ENCODE measurements at regions not wholly inside any gene's neighbourhood (a gene's known extent, or its start where the extent isn't known, plus 50 kb on each side); places are given as distances from the start of the nearest gene placed in this dataset.

DNA sequence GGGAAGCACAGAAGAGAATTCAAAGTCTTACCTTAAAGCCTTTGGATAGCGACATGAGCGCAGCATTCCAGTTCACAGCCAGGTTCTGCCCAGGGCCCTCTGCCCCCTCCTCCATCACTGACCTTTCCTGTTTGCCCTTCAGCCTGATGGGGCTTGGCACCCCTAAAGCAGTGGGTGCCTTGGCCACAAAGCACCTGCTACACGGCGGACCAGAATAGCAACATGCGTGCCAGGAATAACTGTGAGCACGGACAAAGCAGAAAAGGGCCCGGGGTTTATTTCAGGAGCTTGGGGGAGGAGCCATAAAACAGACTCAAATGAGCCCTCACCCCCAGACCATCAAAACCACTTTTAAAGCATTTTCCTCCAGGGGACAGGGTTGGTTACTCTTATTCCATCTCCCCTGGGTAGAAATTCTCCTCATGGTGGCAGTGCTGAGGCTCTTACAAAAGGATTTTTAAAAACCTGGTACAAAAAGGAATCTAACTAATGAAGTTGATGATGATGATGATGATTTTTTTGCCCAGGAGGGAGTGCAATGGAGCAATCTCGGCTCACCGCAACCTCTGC is 135.4 kb downstream of the KLF13 start:
- TF ChIP-seq NR3C1 (IDR thresholded peaks at IDR 0.05) = no peak
- TF ChIP-seq CBX2 (IDR thresholded peaks at IDR 0.05; ENCODE audit: borderline replicate concordance, low read depth) = no peak
- TF ChIP-seq, protein P1, sequence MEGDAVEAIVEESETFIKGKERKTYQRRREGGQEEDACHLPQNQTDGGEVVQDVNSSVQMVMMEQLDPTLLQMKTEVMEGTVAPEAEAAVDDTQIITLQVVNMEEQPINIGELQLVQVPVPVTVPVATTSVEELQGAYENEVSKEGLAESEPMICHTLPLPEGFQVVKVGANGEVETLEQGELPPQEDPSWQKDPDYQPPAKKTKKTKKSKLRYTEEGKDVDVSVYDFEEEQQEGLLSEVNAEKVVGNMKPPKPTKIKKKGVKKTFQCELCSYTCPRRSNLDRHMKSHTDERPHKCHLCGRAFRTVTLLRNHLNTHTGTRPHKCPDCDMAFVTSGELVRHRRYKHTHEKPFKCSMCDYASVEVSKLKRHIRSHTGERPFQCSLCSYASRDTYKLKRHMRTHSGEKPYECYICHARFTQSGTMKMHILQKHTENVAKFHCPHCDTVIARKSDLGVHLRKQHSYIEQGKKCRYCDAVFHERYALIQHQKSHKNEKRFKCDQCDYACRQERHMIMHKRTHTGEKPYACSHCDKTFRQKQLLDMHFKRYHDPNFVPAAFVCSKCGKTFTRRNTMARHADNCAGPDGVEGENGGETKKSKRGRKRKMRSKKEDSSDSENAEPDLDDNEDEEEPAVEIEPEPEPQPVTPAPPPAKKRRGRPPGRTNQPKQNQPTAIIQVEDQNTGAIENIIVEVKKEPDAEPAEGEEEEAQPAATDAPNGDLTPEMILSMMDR (IDR thresholded peaks at IDR 0.05) = no peak
- TF ChIP-seq POLR2A (IDR thresholded peaks at IDR 0.05; ENCODE audit: low read length) = no peak
- no peak for TF ChIP-seq BCL3 (IDR thresholded peaks at IDR 0.05)
- TF ChIP-seq MAX (IDR thresholded peaks at IDR 0.05) = no peak
- no peak for TF ChIP-seq TP53 (CRISPR knock-in tag; IDR thresholded peaks at IDR 0.05)
- TF ChIP-seq HDAC2 (IDR thresholded peaks at IDR 0.05) = no peak
- TF ChIP-seq SMC3 (IDR thresholded peaks at IDR 0.05) = no peak
- no peak for TF ChIP-seq MAFK (IDR thresholded peaks at IDR 0.05; ENCODE audit: partially characterized antibody)
- TF ChIP-seq RAD21 (conservative IDR thresholded peaks at IDR 0.05 in 1 of 2, IDR thresholded peaks at IDR 0.05 in 1 of 2) = no peak

Data from A549 (cell line).